H1 (cell line): ENCODE measurements at regions not wholly inside any gene's neighbourhood (a gene's known extent, or its start where the extent isn't known, plus 50 kb on each side); places are given as distances from the start of the nearest gene placed in this dataset.

Experiments
- CTCF ChIA-PET: fragments of 300-600 bp; sonication (Branson Sonifier 250); formaldehyde crosslinking; loops from one replicate; lab custom pipeline; 2021; ENCODE audit not compliant: partially characterized antibody; lab: Charles Lee
- POLR2A ChIA-PET: fragments of 300-600 bp; sonication (Branson Sonifier 250); formaldehyde crosslinking; loops from one replicate; lab custom pipeline; 2021; ENCODE audit warnings: inconsistent platforms; ENCODE audit not compliant: partially characterized antibody; lab: Charles Lee
- DNase-seq, 2 experiments: peaks; one replicate each; pipeline versions ENCODE4 v3.0.0 to v3.0.0-alpha.2; 2010 to 2022; ENCODE audit warnings: low spot score in 2 of 2, low read depth in 1 of 2, mixed read lengths in 1 of 2
- FAIRE-seq: peaks from 2 replicates; lab custom pipeline; 2011; peaks lifted over from hg19 to GRCh38; lab: Jason Lieb, UNC
- H2AFZ ChIP-seq: 2 replicates; pipeline ENCODE4 v1.8.1; 2012; ENCODE audit warnings: low read length, inconsistent platforms
- H2AK5ac ChIP-seq: 2 replicates; pipeline ENCODE4 v1.6.1; 2013; ENCODE audit warnings: low read depth, low read length
- H2BK120ac ChIP-seq: replicated peaks from 2 replicates; pipeline ENCODE3; 2013; ENCODE audit warnings: low read depth, low read length, inconsistent platforms
- H2BK12ac ChIP-seq: 2 replicates; pipeline ENCODE4 v1.6.1; 2013; ENCODE audit warnings: low read depth, low read length
- H2BK15ac ChIP-seq: 2 replicates; pipeline ENCODE4 v1.6.1; 2013; ENCODE audit warnings: low read length
- H2BK20ac ChIP-seq: 2 replicates; pipeline ENCODE4 v1.6.1; 2013; ENCODE audit warnings: low read length
- H2BK5ac ChIP-seq: 2 replicates; pipeline ENCODE4 v1.6.1; 2013; ENCODE audit warnings: low read depth, low read length
- H3K14ac ChIP-seq: 2 replicates; pipeline ENCODE4 v1.6.1; 2013; ENCODE audit warnings: inconsistent platforms; ENCODE audit not compliant: insufficient read length
- H3K18ac ChIP-seq: 2 replicates; pipeline ENCODE4 v1.6.1; 2013; ENCODE audit warnings: low read length; ENCODE audit errors: extremely low read depth
- H3K23ac ChIP-seq: 2 replicates; pipeline ENCODE4 v1.6.1; 2013; ENCODE audit warnings: inconsistent platforms; ENCODE audit not compliant: insufficient read length
- H3K23me2 ChIP-seq: 2 replicates; pipeline ENCODE4 v1.6.1; 2013; ENCODE audit warnings: low read depth, low read length
- H3K27ac ChIP-seq: 2 replicates; pipeline ENCODE4 v1.6.1; 2011; ENCODE audit warnings: low read depth, low read length, inconsistent platforms
- H3K27me3 ChIP-seq, 4 experiments: replicated peaks in 1 of 4; 1 replicate in 1 of 4; 2 replicates in 3 of 4; pipeline versions ENCODE4 v1.6.1 to v1.8.1; 2011 to 2013; ENCODE audit warnings: low read length in 3 of 4, mild to moderate bottlenecking in 3 of 4, inconsistent platforms in 2 of 4, mixed read lengths in 2 of 4, moderate library complexity in 1 of 4; ENCODE audit not compliant: control insufficient read depth in 3 of 4, insufficient read depth in 3 of 4; ENCODE audit errors: extremely low read depth in 1 of 4
- H3K36me3 ChIP-seq, 4 experiments: 2 replicates each; pipeline versions ENCODE4 v1.6.1 to v1.8.1; 2011 to 2013; ENCODE audit warnings: mild to moderate bottlenecking in 4 of 4, low read length in 3 of 4, moderate library complexity in 2 of 4, control low read depth in 1 of 4, inconsistent platforms in 1 of 4; ENCODE audit not compliant: insufficient read depth in 4 of 4, control insufficient read depth in 2 of 4
- H3K4ac ChIP-seq: replicated peaks from 2 replicates; pipeline ENCODE3; 2013; ENCODE audit warnings: low read length, low read depth, mixed read lengths, inconsistent platforms; ENCODE audit not compliant: insufficient read length
- H3K4me1 ChIP-seq, 4 experiments: replicated peaks in 1 of 4; 1 replicate in 1 of 4; 2 replicates in 3 of 4; pipeline versions ENCODE4 v1.6.1 to v1.8.1; 2011 to 2013; ENCODE audit warnings: low read length in 3 of 4, inconsistent platforms in 2 of 4, mixed read lengths in 1 of 4; ENCODE audit not compliant: insufficient read depth in 4 of 4, control insufficient read depth in 3 of 4
- H3K4me2 ChIP-seq, 2 experiments: 2 replicates each; pipeline versions ENCODE4 v1.6.1 to v1.8.1; 2011 to 2013; ENCODE audit warnings: low read depth in 2 of 2, low read length in 2 of 2, control low read depth in 1 of 2, inconsistent platforms in 1 of 2, mild to moderate bottlenecking in 1 of 2; ENCODE audit not compliant: insufficient read depth in 1 of 2
- H3K4me3 ChIP-seq, 4 experiments: fragments of 200-600, 300-600 bp in 1 of 4; sonication (generic), shearing (Covaris generic), sonication (Bioruptor Twin) in 1 of 4; 2 replicates each; pipeline versions ENCODE4 v1.5.1 to v1.8.1; 2011 to 2016; ENCODE audit warnings: low read length in 4 of 4, low read depth in 3 of 4, control low read depth in 2 of 4, inconsistent platforms in 2 of 4, mild to moderate bottlenecking in 2 of 4, mixed read lengths in 1 of 4, moderate library complexity in 1 of 4; ENCODE audit not compliant: insufficient read depth in 2 of 4; ENCODE audit errors: extremely low read depth in 1 of 4
- H3K56ac ChIP-seq: replicated peaks from 2 replicates; pipeline ENCODE3; 2013; ENCODE audit warnings: low read depth, mild to moderate bottlenecking, mixed read lengths, low read length, inconsistent platforms; ENCODE audit not compliant: insufficient read length
- H3K79me1 ChIP-seq: 2 replicates; pipeline ENCODE4 v1.6.1; 2013; ENCODE audit warnings: low read depth, low read length, control low read depth
- H3K79me2 ChIP-seq, 2 experiments: 2 replicates each; pipeline versions ENCODE4 v1.6.1 to v1.8.1; 2012 to 2013; ENCODE audit warnings: low read length in 2 of 2, mild to moderate bottlenecking in 2 of 2, inconsistent platforms in 1 of 2; ENCODE audit not compliant: insufficient read depth in 2 of 2, control insufficient read depth in 1 of 2
- H3K9ac ChIP-seq, 4 experiments: replicated peaks in 1 of 4; 1 replicate in 1 of 4; 2 replicates in 3 of 4; pipeline versions ENCODE4 v1.6.1 to v1.8.1; 2011 to 2013; ENCODE audit warnings: low read depth in 3 of 4, low read length in 3 of 4, control low read depth in 2 of 4, mild to moderate bottlenecking in 2 of 4, moderate library complexity in 2 of 4, inconsistent platforms in 1 of 4; ENCODE audit errors: extremely low read depth in 1 of 4
- H3K9me3 ChIP-seq, 2 experiments: 2 replicates each; pipeline versions ENCODE4 v1.6.1 to v1.8.1; 2012 to 2013; ENCODE audit warnings: mild to moderate bottlenecking in 2 of 2, moderate library complexity in 2 of 2, control low read depth in 1 of 2, inconsistent platforms in 1 of 2, low read depth in 1 of 2, low read length in 1 of 2, mixed read lengths in 1 of 2; ENCODE audit not compliant: insufficient read depth in 2 of 2
- H4K20me1 ChIP-seq, 2 experiments: replicated peaks in 1 of 2; 2 replicates each; pipeline versions ENCODE3 to v1.8.1; 2011 to 2013; ENCODE audit warnings: inconsistent platforms in 2 of 2, low read length in 2 of 2, mild to moderate bottlenecking in 1 of 2; ENCODE audit not compliant: insufficient read depth in 2 of 2, control insufficient read depth in 1 of 2
- H4K5ac ChIP-seq: 2 replicates; pipeline ENCODE4 v1.6.1; 2013; ENCODE audit warnings: low read length, low read depth, mixed read lengths, inconsistent platforms; ENCODE audit not compliant: insufficient read length
- H4K8ac ChIP-seq: 2 replicates; pipeline ENCODE4 v1.8.0; 2013; ENCODE audit warnings: mild to moderate bottlenecking, moderate library complexity, low read length, inconsistent platforms; ENCODE audit not compliant: insufficient read depth; ENCODE audit errors: extremely low read depth
- H4K91ac ChIP-seq: replicated peaks from 2 replicates; pipeline ENCODE3; 2013; ENCODE audit warnings: low read length, mixed read lengths, inconsistent platforms; ENCODE audit not compliant: insufficient read length
- CBX5 ChIP-seq: fragments of 300-800, 300-1000 bp; sonication (generic); IDR thresholded peaks from 2 replicates; pipeline ENCODE4 v1.7.1; 2016; ENCODE audit warnings: antibody characterized with exemption, low read length, low read depth
- CHD1 ChIP-seq: IDR thresholded peaks from 2 replicates; pipeline ENCODE4 v1.6.1; 2012; ENCODE audit warnings: low read depth, low read length, improper control_type of control experiment
- EGR1 ChIP-seq: IDR thresholded peaks from 2 replicates; pipeline ENCODE4 v1.6.1; 2011; ENCODE audit warnings: low read depth, low read length, borderline replicate concordance
- HDAC2 ChIP-seq, 2 experiments: fragments of 300-600 bp in 1 of 2; sonication (generic) in 1 of 2; IDR thresholded peaks; 2 replicates each; pipeline ENCODE4 v1.6.1; 2011 to 2012; ENCODE audit warnings: low read depth in 2 of 2, low read length in 2 of 2, mild to moderate bottlenecking in 2 of 2, moderate library complexity in 2 of 2, borderline replicate concordance in 1 of 2, inconsistent platforms in 1 of 2
- HDAC6 ChIP-seq: IDR thresholded peaks from one replicate; pipeline ENCODE4 v1.7.1; 2012; ENCODE audit warnings: low read depth, mild to moderate bottlenecking, inconsistent platforms, low read length, moderate library complexity
- MAFK ChIP-seq: IDR thresholded peaks from 2 replicates; pipeline ENCODE4 v1.6.1; 2012; ENCODE audit warnings: low read depth, mild to moderate bottlenecking, improper control_type of control experiment, low read length
- NANOG ChIP-seq: IDR thresholded peaks from 2 replicates; pipeline ENCODE4 v1.6.1; 2011; ENCODE audit warnings: low read length, low read depth, mild to moderate bottlenecking, inconsistent platforms; ENCODE audit not compliant: insufficient read depth, poor library complexity, severe bottlenecking
- POU5F1 ChIP-seq: IDR thresholded peaks from 2 replicates; pipeline ENCODE4 v1.6.1; 2011; ENCODE audit warnings: low read depth, mild to moderate bottlenecking, low read length, moderate library complexity
- RNF2 ChIP-seq: fragments of 200-900, 300-1000 bp; sonication (generic); IDR thresholded peaks from 2 replicates; pipeline ENCODE4 v1.7.1; 2016; ENCODE audit warnings: borderline replicate concordance, low read depth, mild to moderate bottlenecking, antibody characterized with exemption, low read length; ENCODE audit not compliant: poor library complexity, severe bottlenecking; ENCODE audit errors: missing control alignments
- RXRA ChIP-seq: IDR thresholded peaks from 2 replicates; pipeline ENCODE4 v1.6.1; 2011; ENCODE audit warnings: low read depth, mild to moderate bottlenecking, low read length, moderate library complexity; ENCODE audit not compliant: insufficient read depth
- SIX5 ChIP-seq: IDR thresholded peaks from 2 replicates; pipeline ENCODE4 v1.6.1; 2011; ENCODE audit warnings: mild to moderate bottlenecking, low read depth, low read length
- SP4 ChIP-seq: IDR thresholded peaks from 2 replicates; pipeline ENCODE4 v1.6.1; 2012; ENCODE audit warnings: low read length, inconsistent platforms
- TAF1 ChIP-seq: IDR thresholded peaks from 2 replicates; pipeline ENCODE4 v1.6.1; 2011; ENCODE audit warnings: mild to moderate bottlenecking, low read depth, low read length
- TAF7 ChIP-seq: optimal IDR thresholded peaks from 2 replicates; pipeline ENCODE3; 2011; ENCODE audit warnings: low read depth, mild to moderate bottlenecking, inconsistent platforms, low read length, moderate library complexity, borderline replicate concordance
- TEAD4 ChIP-seq: IDR thresholded peaks from 2 replicates; pipeline ENCODE4 v1.6.1; 2012; ENCODE audit warnings: low read depth, low read length, inconsistent platforms, mixed read lengths
- YY1 ChIP-seq: IDR thresholded peaks from 2 replicates; pipeline ENCODE4 v1.6.1; 2011; ENCODE audit warnings: low read depth, mild to moderate bottlenecking, low read length
- WGBS, 2 experiments: shearing (Covaris generic) in 1 of 2; methylation state at CpG; one replicate each; pipeline versions ENCODE4 v1.1.6 to v1.1.7; 2013 to 2015; ENCODE audit warnings: low lambda C conversion rate in 2 of 2, mixed read lengths in 2 of 2, inconsistent platforms in 1 of 2, low coverage in 1 of 2, missing lambda C conversion rate in 1 of 2; ENCODE audit not compliant: insufficient replicate concordance in 2 of 2, insufficient coverage in 1 of 2, insufficient read length in 1 of 2; ENCODE audit errors: extremely low coverage in 1 of 2, missing lambda C conversion rate in 1 of 2; 5-methylcytosine and 5-hydroxymethylcytosine counted together

DNA sequence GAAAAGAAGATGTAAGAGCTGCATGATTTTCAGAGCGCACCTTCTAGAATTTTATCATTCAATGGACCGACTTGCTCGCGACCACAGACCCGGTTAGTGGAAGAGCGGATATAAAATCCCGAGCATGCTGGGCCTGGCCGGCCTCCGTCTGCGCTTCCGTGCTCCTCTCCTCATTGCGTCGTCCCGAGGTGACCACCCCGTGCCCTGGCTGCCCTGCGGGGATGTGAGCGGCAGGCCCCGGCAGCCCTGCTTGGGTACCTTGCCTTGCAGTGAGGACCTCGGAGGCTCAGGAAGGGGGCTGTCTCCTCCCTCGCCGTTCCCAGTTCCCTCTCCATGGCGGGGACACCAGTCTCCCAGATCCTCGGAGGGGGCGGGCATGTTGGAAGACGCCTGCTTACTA, 330.9 kb upstream of the SHH start:
- Histone ChIP-seq H2BK20ac (no peak overlapping the region), H3K4me3 (no peak overlapping the region), H3K36me3 (no peaks in the 10 kb centered on the region), H4K5ac (no peak overlapping the region), H2BK12ac (no peak overlapping the region), H3K27me3 (no peaks in the 10 kb centered on the region), H2BK15ac (no peak overlapping the region), H4K8ac (peak overlapping the region; percentile 43; the same call in 1 of the 2 replicates), H2AFZ (no peak overlapping the region), H4K20me1 (no peaks in the 10 kb centered on the region), H3K14ac (no peak overlapping the region), H3K9me3 (peaks cover 0 to under 1% of the 10 kb centered on the region in 2 experiments; a peak in 1 of 4 replicates), H3K27ac (no peak overlapping the region), H3K79me2 (no peaks in the 10 kb centered on the region), H3K18ac (no peak overlapping the region), H3K4me2 (no peak overlapping the region), H2BK120ac (no peak overlapping the region), H3K23me2 (no peaks in the 10 kb centered on the region), H3K4ac (no peak overlapping the region), H3K4me1 (no peaks in the 10 kb centered on the region), H3K23ac (no peak overlapping the region), H2BK5ac (no peak overlapping the region), H4K91ac (no peak overlapping the region), H2AK5ac (no peak overlapping the region), H3K9ac (no peak overlapping the region), H3K56ac (no peak overlapping the region), H3K79me1 (no peaks in the 10 kb centered on the region)
- no peak for FAIRE-seq
- 90% methylated on average over 17 of the region's 25 CpGs; no CpG with 5 or more reads in 1 of the 2 experiments for WGBS, 2 experiments
- POLR2A ChIA-PET, result no interaction called here
- CTCF ChIA-PET, result no interaction called here
- no peak for DNase-seq
- no peak for TF ChIP-seq NANOG
- no peak for TF ChIP-seq YY1
- TF ChIP-seq TAF7, result no peak
- no peak for TF ChIP-seq RXRA
- no peak for TF ChIP-seq EGR1
- TF ChIP-seq CHD1, result no peak
- TF ChIP-seq RNF2, result no peak
- TF ChIP-seq CBX5, result no peak
- TF ChIP-seq TAF1, result no peak
- TF ChIP-seq HDAC6, result no peak
- TF ChIP-seq SP4, result no peak
- no peak for TF ChIP-seq TEAD4
- TF ChIP-seq POU5F1, result no peak
- no peak for TF ChIP-seq SIX5
- no peak for TF ChIP-seq HDAC2 (IDR thresholded peaks at IDR 0.05; ENCODE audit: borderline replicate concordance in 1 of 2, low read depth in 2 of 2, low read length in 2 of 2)
- no peak for TF ChIP-seq MAFK
